Endothelial cell of umbilical vein (primary cell): ENCODE measurements at regions not wholly inside any gene's neighbourhood (a gene's known extent, or its start where the extent isn't known, plus 50 kb on each side); places are given as distances from the start of the nearest gene placed in this dataset.

Source experiments
- BruUV-seq: library from RNA; stranded (reverse); fragments of 400-500 nt; replicated peaks from 2 replicates; lab custom pipeline; 2021; lab: Mats Ljungman, UMichigan
- CTCF ChIA-PET: fragments of 300-600, 350-600 bp; sonication (Branson Sonifier 250); formaldehyde crosslinking; loops from one replicate; lab custom pipeline; 2021; ENCODE audit warnings: antibody characterized with exemption, inconsistent platforms; lab: Charles Lee
- POLR2A ChIA-PET: fragments of 300-600, 350-600 bp; sonication (Branson Sonifier 250); formaldehyde crosslinking; loops from one replicate; lab custom pipeline; 2021; ENCODE audit warnings: antibody characterized with exemption, inconsistent platforms; lab: Charles Lee
- DNase-seq: peaks from one replicate; pipeline ENCODE4 v3.0.0-alpha.2; 2011; ENCODE audit warnings: low read depth, low spot score
- FAIRE-seq: peaks from 2 replicates; lab custom pipeline; 2011; peaks lifted over from hg19 to GRCh38; lab: Jason Lieb, UNC
- H2AFZ ChIP-seq: 2 replicates; pipeline ENCODE4 v1.6.0; 2012; ENCODE audit warnings: low read depth, low read length, control low read depth, inconsistent platforms
- H3K27ac ChIP-seq: 2 replicates; pipeline ENCODE4 v1.5.1; 2011; ENCODE audit warnings: low read depth, mild to moderate bottlenecking, control low read depth, low read length, moderate library complexity; ENCODE audit not compliant: insufficient read depth
- H3K27me3 ChIP-seq, 2 experiments: 2 replicates each; pipeline versions ENCODE4 v1.6.0 to v1.6.1; 2011; ENCODE audit warnings: low read length in 2 of 2, mixed read lengths in 1 of 2; ENCODE audit not compliant: control insufficient read depth in 2 of 2, insufficient read depth in 2 of 2
- H3K36me3 ChIP-seq, 2 experiments: 2 replicates in 1 of 2; 3 replicates in 1 of 2; pipeline ENCODE4 v1.5.1; 2011; ENCODE audit warnings: low read length in 2 of 2, mild to moderate bottlenecking in 1 of 2, moderate library complexity in 1 of 2; ENCODE audit not compliant: control insufficient read depth in 2 of 2, insufficient read depth in 2 of 2; ENCODE audit errors: extremely low read depth in 1 of 2
- H3K4me1 ChIP-seq: 3 replicates; pipeline ENCODE4 v1.5.1; 2011; ENCODE audit warnings: mild to moderate bottlenecking, low read length; ENCODE audit not compliant: control insufficient read depth, insufficient read depth; ENCODE audit errors: extremely low read depth
- H3K4me2 ChIP-seq: 2 replicates; pipeline ENCODE4 v1.6.1; 2011; ENCODE audit warnings: low read length, control low read depth, mixed read lengths; ENCODE audit not compliant: insufficient read depth
- H3K4me3 ChIP-seq, 3 experiments: fragments of 200-600 bp in 1 of 3; sonication (generic), shearing (Covaris generic) in 1 of 3; replicated peaks in 1 of 3; 2 replicates each; pipeline ENCODE4 v1.5.1; 2011 to 2016; ENCODE audit warnings: control low read depth in 3 of 3, low read length in 3 of 3, mild to moderate bottlenecking in 2 of 3, inconsistent platforms in 1 of 3, low read depth in 1 of 3, moderate library complexity in 1 of 3; ENCODE audit not compliant: insufficient read depth in 1 of 3
- H3K79me2 ChIP-seq: 2 replicates; pipeline ENCODE4 v1.6.0; 2012; ENCODE audit warnings: low read length, inconsistent platforms; ENCODE audit not compliant: control insufficient read depth, insufficient read depth
- H3K9ac ChIP-seq: replicated peaks from 2 replicates; pipeline ENCODE3; 2011; ENCODE audit warnings: low read length, control low read depth; ENCODE audit not compliant: insufficient read depth; ENCODE audit errors: extremely low read depth
- H3K9me1 ChIP-seq: replicated peaks from 3 replicates; pipeline ENCODE4 v1.6.0; 2011; ENCODE audit warnings: mild to moderate bottlenecking, low read length; ENCODE audit not compliant: control insufficient read depth, insufficient read depth; ENCODE audit errors: extremely low read depth
- H3K9me3 ChIP-seq: replicated peaks from 2 replicates; pipeline ENCODE4 v1.5.1; 2012; ENCODE audit warnings: low read length, inconsistent platforms; ENCODE audit not compliant: control insufficient read depth, insufficient read depth
- H4K20me1 ChIP-seq: replicated peaks from 2 replicates; pipeline ENCODE3; 2011; ENCODE audit warnings: mild to moderate bottlenecking, low read length; ENCODE audit not compliant: control insufficient read depth, insufficient read depth; ENCODE audit errors: extremely low read depth
- EZH2 ChIP-seq: IDR thresholded peaks from 2 replicates; pipeline ENCODE4 v1.6.1; 2012; ENCODE audit warnings: borderline replicate concordance, low read depth, mild to moderate bottlenecking, moderate library complexity, low read length, inconsistent platforms; ENCODE audit not compliant: severe bottlenecking
- FOS ChIP-seq: IDR thresholded peaks from 2 replicates; pipeline ENCODE4 v1.6.1; 2011; ENCODE audit warnings: mild to moderate bottlenecking, low read length, moderate library complexity, borderline replicate concordance; ENCODE audit not compliant: insufficient read depth
- GATA2 ChIP-seq: IDR thresholded peaks from 2 replicates; pipeline ENCODE4 v1.7.0; 2011; ENCODE audit warnings: low read depth, mild to moderate bottlenecking, moderate library complexity, mixed read lengths, low read length; ENCODE audit not compliant: insufficient read length, insufficient read depth
- JUN ChIP-seq: IDR thresholded peaks from 2 replicates; pipeline ENCODE4 v1.6.1; 2011; ENCODE audit warnings: borderline replicate concordance, low read depth; ENCODE audit not compliant: insufficient read length, insufficient read depth
- MYC ChIP-seq: IDR thresholded peaks from one replicate; pipeline ENCODE4 v1.6.1; 2011; ENCODE audit warnings: mild to moderate bottlenecking, low read depth, low read length
- POLR2A ChIP-seq: IDR thresholded peaks from 2 replicates; pipeline ENCODE4 v1.6.1; 2012; ENCODE audit warnings: low read depth, mild to moderate bottlenecking, control low read depth, low read length
- POLR2AphosphoS5 ChIP-seq: IDR thresholded peaks from 2 replicates; pipeline ENCODE4 v1.6.1; 2012; ENCODE audit warnings: low read depth, mild to moderate bottlenecking, control low read depth, low read length, moderate library complexity; ENCODE audit not compliant: insufficient read depth
- dilution Hi-C: fragments of 300-500 bp; cut with MboI; formaldehyde crosslinking; loops from one replicate; pipeline ENCODE4 v1.15.0; 2019; ENCODE audit warnings: low sequenced_read_pairs; ENCODE audit not compliant: extremely low pct_ligation_motif_present
- intact Hi-C: fragments of 100-400 bp; cut with micrococcal nuclease; formaldehyde crosslinking; loops from one replicate; pipeline ENCODE4 v1.10.0; 2022
- TF ChIP-seq, protein P1 (sequence below): IDR thresholded peaks from 2 replicates; pipeline ENCODE4 v1.6.1; 2011; ENCODE audit not compliant: insufficient read depth, insufficient read length
- TF ChIP-seq, protein P2 (sequence below), 2 donors: IDR thresholded peaks; 1 replicate in 1 of 2; 2 replicates in 1 of 2; pipeline ENCODE4 v1.5.1; 2011; ENCODE audit warnings: low read length in 2 of 2, mild to moderate bottlenecking in 2 of 2, moderate library complexity in 2 of 2, control low read depth in 1 of 2, inconsistent platforms in 1 of 2, low read depth in 1 of 2; ENCODE audit not compliant: insufficient read depth in 1 of 2; ENCODE audit errors: extremely low read depth in 1 of 2

DNA sequence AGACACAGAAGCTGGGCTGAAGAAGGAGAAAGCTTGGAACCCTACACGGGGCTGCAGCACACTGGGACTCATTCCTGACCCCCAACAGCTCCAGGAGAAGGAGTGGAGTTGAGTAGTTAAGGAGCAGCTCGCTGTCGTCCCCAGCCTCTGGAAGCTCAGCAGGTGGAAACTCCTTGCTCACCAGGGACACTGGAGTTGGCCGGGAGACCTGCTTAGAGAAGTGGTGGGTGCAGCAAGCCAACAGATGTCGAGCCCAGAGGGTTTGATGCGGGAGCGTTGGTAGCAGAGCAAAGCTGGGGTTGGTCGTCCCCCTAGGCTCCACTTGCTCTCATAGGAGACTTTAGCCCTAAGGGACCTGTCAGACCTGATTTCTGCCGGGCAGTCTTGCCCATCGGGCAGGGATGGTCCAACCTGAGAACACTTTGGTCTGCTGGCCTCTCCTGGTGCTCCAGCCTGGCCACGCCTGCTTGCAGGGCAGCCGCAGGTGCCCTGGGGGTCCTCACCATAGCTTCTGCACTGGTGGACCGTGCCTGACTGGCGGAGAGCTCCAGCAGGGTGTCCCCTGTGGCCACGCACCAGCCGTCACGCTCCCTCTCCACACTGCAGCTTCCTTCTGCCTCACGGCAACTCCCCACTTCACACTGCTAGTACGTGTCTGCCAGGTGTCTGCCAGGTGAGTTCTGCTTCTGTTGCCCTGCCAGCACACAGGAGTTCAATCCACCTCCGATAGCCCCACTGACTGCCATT lies 353.7 kb downstream of the GASK1B start:
- Histone ChIP-seq H3K4me2 (no peak overlapping the region), H3K4me1 (no peaks in the 10 kb centered on the region), H3K9ac (no peak overlapping the region), H3K9me3 (no peaks in the 10 kb centered on the region), H3K79me2 (no peaks in the 10 kb centered on the region), H4K20me1 (no peaks in the 10 kb centered on the region), H3K9me1 (no peaks in the 10 kb centered on the region), H3K36me3 (no peaks in the 10 kb centered on the region), H3K4me3 (no peak overlapping the region), H3K27me3 (no peaks in the 10 kb centered on the region), H2AFZ (no peak overlapping the region), H3K27ac (no peak overlapping the region)
- intact Hi-C loops (no loop called here), dilution Hi-C loops (no loop called here)
- no TSS peak for BruUV-seq
- no peak for FAIRE-seq
- DNase-seq, result no peak
- POLR2A ChIA-PET, result no interaction called here
- no peak for TF ChIP-seq FOS
- TF ChIP-seq POLR2AphosphoS5, result no peak
- no peak for TF ChIP-seq MYC
- no peak for TF ChIP-seq POLR2A
- TF ChIP-seq, protein P1, sequence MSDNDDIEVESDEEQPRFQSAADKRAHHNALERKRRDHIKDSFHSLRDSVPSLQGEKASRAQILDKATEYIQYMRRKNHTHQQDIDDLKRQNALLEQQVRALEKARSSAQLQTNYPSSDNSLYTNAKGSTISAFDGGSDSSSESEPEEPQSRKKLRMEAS, result no peak
- TF ChIP-seq JUN, result no peak
- CTCF ChIA-PET, result no interaction called here

DNA sequence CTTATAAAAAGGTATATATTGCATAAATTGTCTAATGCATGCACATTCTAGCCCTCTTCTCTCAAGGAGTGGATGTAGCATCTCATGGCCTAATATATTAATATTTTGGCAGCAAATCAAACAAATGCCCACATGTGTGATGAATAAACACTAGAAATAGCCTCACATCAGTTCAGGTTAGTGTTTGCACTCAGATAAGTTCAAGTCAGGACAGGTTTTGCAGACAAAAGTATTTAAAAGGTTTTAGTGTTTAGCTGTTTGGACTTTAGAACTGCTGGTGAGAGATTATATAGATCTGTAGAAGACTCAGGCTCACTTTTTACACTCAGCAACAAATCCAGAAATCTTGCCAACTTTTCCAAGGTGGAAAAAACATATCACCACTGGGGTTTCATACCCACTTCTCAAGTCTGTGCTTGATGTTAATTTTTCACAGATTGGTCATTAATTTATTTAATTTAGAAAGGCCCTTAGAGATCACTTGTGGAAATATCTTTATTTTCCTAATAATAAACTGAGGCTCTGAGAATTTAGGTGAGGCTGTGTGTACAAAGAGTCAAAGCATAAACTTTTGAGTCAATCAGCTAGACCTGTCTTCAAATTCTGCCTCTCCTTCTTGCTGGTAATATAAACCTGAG lies 362.6 kb downstream of the GASK1B start:
- Histone ChIP-seq H3K36me3 (no peaks in the 10 kb centered on the region), H3K4me2 (no peak overlapping the region), H3K79me2 (no peaks in the 10 kb centered on the region), H2AFZ (peak overlapping the region; percentile 13), H3K9me3 (no peaks in the 10 kb centered on the region), H3K9me1 (no peaks in the 10 kb centered on the region), H3K4me3 (no peak overlapping the region), H3K27ac (no peak overlapping the region), H3K27me3 (no peaks in the 10 kb centered on the region), H3K4me1 (peaks cover 5% of the 10 kb centered on the region), H4K20me1 (no peaks in the 10 kb centered on the region), H3K9ac (no peak overlapping the region)
- POLR2A ChIA-PET, result no interaction called here
- no peak for TF ChIP-seq GATA2
- TF ChIP-seq EZH2, result no peak
- no peak for TF ChIP-seq FOS
- TF ChIP-seq POLR2AphosphoS5, result no peak
- TF ChIP-seq, protein P2, sequence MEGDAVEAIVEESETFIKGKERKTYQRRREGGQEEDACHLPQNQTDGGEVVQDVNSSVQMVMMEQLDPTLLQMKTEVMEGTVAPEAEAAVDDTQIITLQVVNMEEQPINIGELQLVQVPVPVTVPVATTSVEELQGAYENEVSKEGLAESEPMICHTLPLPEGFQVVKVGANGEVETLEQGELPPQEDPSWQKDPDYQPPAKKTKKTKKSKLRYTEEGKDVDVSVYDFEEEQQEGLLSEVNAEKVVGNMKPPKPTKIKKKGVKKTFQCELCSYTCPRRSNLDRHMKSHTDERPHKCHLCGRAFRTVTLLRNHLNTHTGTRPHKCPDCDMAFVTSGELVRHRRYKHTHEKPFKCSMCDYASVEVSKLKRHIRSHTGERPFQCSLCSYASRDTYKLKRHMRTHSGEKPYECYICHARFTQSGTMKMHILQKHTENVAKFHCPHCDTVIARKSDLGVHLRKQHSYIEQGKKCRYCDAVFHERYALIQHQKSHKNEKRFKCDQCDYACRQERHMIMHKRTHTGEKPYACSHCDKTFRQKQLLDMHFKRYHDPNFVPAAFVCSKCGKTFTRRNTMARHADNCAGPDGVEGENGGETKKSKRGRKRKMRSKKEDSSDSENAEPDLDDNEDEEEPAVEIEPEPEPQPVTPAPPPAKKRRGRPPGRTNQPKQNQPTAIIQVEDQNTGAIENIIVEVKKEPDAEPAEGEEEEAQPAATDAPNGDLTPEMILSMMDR (IDR thresholded peaks at IDR 0.05; ENCODE audit: extremely low read depth in 1 of 2, insufficient read depth in 1 of 2, low read depth in 1 of 2, low read length in 2 of 2), result no peak
- TF ChIP-seq, protein P1, result no peak
- TF ChIP-seq JUN, result no peak
- TF ChIP-seq POLR2A, result no peak
- no peak for TF ChIP-seq MYC
- no peak for FAIRE-seq
- DNase-seq, result peak; percentile 2
- intact Hi-C loops (no loop called here), dilution Hi-C loops (no loop called here)
- CTCF ChIA-PET, result interaction anchor here (0.9 kb wide), 1 partner anchor 21 kb away, joined by 3 read pairs; no protein-coding TSS in a partner anchor
- no TSS peak for BruUV-seq
